HEK293 (cell line): ENCODE measurements at regions not wholly inside any gene's neighbourhood (a gene's known extent, or its start where the extent isn't known, plus 50 kb on each side); places are given as distances from the start of the nearest gene placed in this dataset.

Source experiments
- ATF2 ChIP-seq: fragments of 450-650 bp; formaldehyde crosslinking; IDR thresholded peaks from 2 replicates; pipeline ENCODE4 v1.5.1; 2016; ENCODE audit warnings: missing biosample characterization, missing genetic modification characterization, low read depth
- CTCF ChIP-seq: fragments of 450-650 bp; formaldehyde crosslinking; IDR thresholded peaks from 2 replicates; pipeline ENCODE4 v1.5.1; 2016; ENCODE audit warnings: missing biosample characterization, missing genetic modification characterization
- HOXD13 ChIP-seq: sonication (generic); formaldehyde crosslinking; IDR thresholded peaks from 2 replicates; pipeline ENCODE4 v1.8.0; 2022; ENCODE audit warnings: missing genetic modification reagents, borderline replicate concordance
- KLF1 ChIP-seq: fragments of 450-650 bp; formaldehyde crosslinking; IDR thresholded peaks from 2 replicates; pipeline ENCODE4 v1.5.1; 2016; ENCODE audit warnings: missing biosample characterization, missing genetic modification characterization
- KLF10 ChIP-seq: fragments of 450-650 bp; IDR thresholded peaks from 2 replicates; pipeline ENCODE4 v1.5.1; 2018; ENCODE audit warnings: missing biosample characterization, mild to moderate bottlenecking, missing genetic modification characterization
- RBAK ChIP-seq: fragments of 450-650 bp; formaldehyde crosslinking; IDR thresholded peaks from 2 replicates; pipeline ENCODE4 v1.5.1; 2016; ENCODE audit warnings: missing biosample characterization, missing genetic modification characterization
- ZBTB44 ChIP-seq: fragments of 450-650 bp; IDR thresholded peaks from 2 replicates; pipeline ENCODE4 v1.5.1; 2018; ENCODE audit warnings: missing biosample characterization, mild to moderate bottlenecking, missing genetic modification characterization
- ZFHX2 ChIP-seq: fragments of 450-650 bp; formaldehyde crosslinking; conservative IDR thresholded peaks from 2 replicates; pipeline ENCODE4 v1.5.1; 2016; ENCODE audit warnings: missing biosample characterization, missing genetic modification characterization
- ZFP37 ChIP-seq: fragments of 450-650 bp; formaldehyde crosslinking; IDR thresholded peaks from 2 replicates; pipeline ENCODE4 v1.5.1; 2016; ENCODE audit warnings: missing biosample characterization, missing genetic modification characterization
- ZNF155 ChIP-seq: fragments of 450-650 bp; formaldehyde crosslinking; IDR thresholded peaks from 2 replicates; pipeline ENCODE4 v1.5.1; 2016; ENCODE audit warnings: missing biosample characterization, missing genetic modification characterization
- ZNF23 ChIP-seq: fragments of 450-650 bp; formaldehyde crosslinking; IDR thresholded peaks from 2 replicates; pipeline ENCODE4 v1.5.1; 2016; ENCODE audit warnings: missing biosample characterization, missing genetic modification characterization, borderline replicate concordance
- ZNF24 ChIP-seq: fragments of 450-650 bp; formaldehyde crosslinking; IDR thresholded peaks from 2 replicates; pipeline ENCODE4 v1.5.1; 2016; ENCODE audit warnings: missing biosample characterization, missing genetic modification characterization
- ZNF639 ChIP-seq: fragments of 450-650 bp; formaldehyde crosslinking; IDR thresholded peaks from 2 replicates; pipeline ENCODE4 v1.5.1; 2016; ENCODE audit warnings: missing biosample characterization, missing genetic modification characterization
- ZNF792 ChIP-seq: fragments of 450-650 bp; formaldehyde crosslinking; IDR thresholded peaks from 2 replicates; pipeline ENCODE4 v1.5.1; 2016; ENCODE audit warnings: missing biosample characterization, missing genetic modification characterization

GRCh38 chr6:134495890-134496248, 178.0 kb upstream of the SGK1 start:
- no peak for TF ChIP-seq CTCF (tag by site-specific recombination)
- TF ChIP-seq ZNF792 (tag by site-specific recombination) = no peak
- TF ChIP-seq ZBTB44 = no peak
- no peak for TF ChIP-seq ZNF24
- TF ChIP-seq HOXD13 (CRISPR knock-in tag) = no peak
- TF ChIP-seq ZFHX2 (tag by site-specific recombination) = no peak
- no peak for TF ChIP-seq RBAK (tag by site-specific recombination)
- no peak for TF ChIP-seq ATF2
- no peak for TF ChIP-seq ZNF155
- no peak for TF ChIP-seq KLF10 (tag by site-specific recombination)
- TF ChIP-seq ZNF639 = no peak
- TF ChIP-seq KLF1 (tag by site-specific recombination) = no peak
- TF ChIP-seq ZNF23 = no peak
- TF ChIP-seq ZFP37 = no peak
